ENCODE measurements at regions not wholly inside any gene's neighbourhood (a gene's known extent, or its start where the extent isn't known, plus 50 kb on each side); places are given as distances from the start of the nearest gene placed in this dataset.

DNA sequence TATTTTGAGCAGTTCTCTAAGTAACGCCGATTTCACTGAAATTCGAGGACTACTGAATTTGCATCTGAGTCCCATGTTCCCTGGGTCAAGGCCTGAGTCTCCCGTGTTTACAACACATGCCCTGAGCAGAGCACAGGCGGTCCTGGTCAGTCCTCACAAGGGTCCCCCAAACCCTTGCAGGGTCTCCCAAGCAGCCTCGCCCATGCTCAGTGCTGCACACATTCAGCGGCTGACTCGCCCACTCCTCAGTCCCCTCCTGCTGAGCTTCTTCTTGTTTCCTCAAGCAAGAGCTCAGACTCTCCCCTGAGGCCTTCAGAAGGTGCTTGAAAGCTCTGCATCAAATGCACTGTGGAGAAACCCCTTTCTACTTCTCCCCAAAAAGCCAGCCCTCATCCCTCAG, 114.6 kb downstream of the INHBB start:
- TF ChIP-seq, protein P1, sequence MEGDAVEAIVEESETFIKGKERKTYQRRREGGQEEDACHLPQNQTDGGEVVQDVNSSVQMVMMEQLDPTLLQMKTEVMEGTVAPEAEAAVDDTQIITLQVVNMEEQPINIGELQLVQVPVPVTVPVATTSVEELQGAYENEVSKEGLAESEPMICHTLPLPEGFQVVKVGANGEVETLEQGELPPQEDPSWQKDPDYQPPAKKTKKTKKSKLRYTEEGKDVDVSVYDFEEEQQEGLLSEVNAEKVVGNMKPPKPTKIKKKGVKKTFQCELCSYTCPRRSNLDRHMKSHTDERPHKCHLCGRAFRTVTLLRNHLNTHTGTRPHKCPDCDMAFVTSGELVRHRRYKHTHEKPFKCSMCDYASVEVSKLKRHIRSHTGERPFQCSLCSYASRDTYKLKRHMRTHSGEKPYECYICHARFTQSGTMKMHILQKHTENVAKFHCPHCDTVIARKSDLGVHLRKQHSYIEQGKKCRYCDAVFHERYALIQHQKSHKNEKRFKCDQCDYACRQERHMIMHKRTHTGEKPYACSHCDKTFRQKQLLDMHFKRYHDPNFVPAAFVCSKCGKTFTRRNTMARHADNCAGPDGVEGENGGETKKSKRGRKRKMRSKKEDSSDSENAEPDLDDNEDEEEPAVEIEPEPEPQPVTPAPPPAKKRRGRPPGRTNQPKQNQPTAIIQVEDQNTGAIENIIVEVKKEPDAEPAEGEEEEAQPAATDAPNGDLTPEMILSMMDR (conservative IDR thresholded peaks at IDR 0.05; ENCODE audit: low read depth in 2 of 2), result no peak
- TF ChIP-seq REST (IDR thresholded peaks at IDR 0.05; ENCODE audit: unreplicated experiment) (no peak), EZH2 (IDR thresholded peaks at IDR 0.05; ENCODE audit: low read depth, unreplicated experiment) (no peak), EZH2phosphoT487 (IDR thresholded peaks at IDR 0.05; ENCODE audit: unreplicated experiment) (no peak), JUNB (IDR thresholded peaks at IDR 0.05; ENCODE audit: unreplicated experiment) (no peak), POLR2AphosphoS5 (IDR thresholded peaks at IDR 0.05; ENCODE audit: low read depth) (no peak), ETS1 (IDR thresholded peaks at IDR 0.05) (no peak), ZNF331 (CRISPR knock-in tag; IDR thresholded peaks at IDR 0.05; ENCODE audit: low read depth) (no peak), STAT1 (IDR thresholded peaks at IDR 0.05; ENCODE audit: unreplicated experiment) (no peak), CREB1 (CRISPR knock-in tag; IDR thresholded peaks at IDR 0.05; ENCODE audit: low read depth) (no peak), NANOG (IDR thresholded peaks at IDR 0.05; ENCODE audit: borderline replicate concordance) (no peak), ZNF114 (CRISPR knock-in tag; IDR thresholded peaks at IDR 0.05) (no peak), ZNF462 (CRISPR knock-in tag; IDR thresholded peaks at IDR 0.05) (no peak)
